Neural crest cell (in vitro differentiated cells): ENCODE measurements at regions not wholly inside any gene's neighbourhood (a gene's known extent, or its start where the extent isn't known, plus 50 kb on each side); places are given as distances from the start of the nearest gene placed in this dataset.

Experiments
- DNase-seq: peaks from one replicate; pipeline ENCODE4 v3.0.0; 2021; ENCODE audit warnings: low read depth, mixed read lengths, low spot score
- H3K27ac Mint-ChIP-seq: one replicate; pipeline ENCODE4 v1.8.0; 2021; ENCODE audit warnings: mild to moderate bottlenecking, mixed read lengths; ENCODE audit not compliant: unreplicated experiment
- H3K27me3 Mint-ChIP-seq: 2 replicates; pipeline ENCODE4 v1.8.0; 2021; ENCODE audit warnings: low read depth, mild to moderate bottlenecking, mixed read lengths
- H3K36me3 Mint-ChIP-seq: 2 replicates; pipeline ENCODE4 v1.8.0; 2021; ENCODE audit warnings: low read depth, mild to moderate bottlenecking, mixed read lengths
- H3K4me1 Mint-ChIP-seq: 2 replicates; pipeline ENCODE4 v1.8.0; 2021; ENCODE audit warnings: mixed read lengths
- H3K4me3 Mint-ChIP-seq: one replicate; pipeline ENCODE4 v1.8.0; 2021; ENCODE audit warnings: mild to moderate bottlenecking, mixed read lengths
- H3K9me3 Mint-ChIP-seq: 2 replicates; pipeline ENCODE4 v1.8.0; 2021; ENCODE audit warnings: mixed read lengths
- TF ChIP-seq, protein P1 (sequence below): fragments of 200-600 bp; sonication (generic); conservative IDR thresholded peaks from 2 replicates; pipeline ENCODE4 v1.5.0; 2021; ENCODE audit warnings: antibody characterized with exemption, mild to moderate bottlenecking

DNA sequence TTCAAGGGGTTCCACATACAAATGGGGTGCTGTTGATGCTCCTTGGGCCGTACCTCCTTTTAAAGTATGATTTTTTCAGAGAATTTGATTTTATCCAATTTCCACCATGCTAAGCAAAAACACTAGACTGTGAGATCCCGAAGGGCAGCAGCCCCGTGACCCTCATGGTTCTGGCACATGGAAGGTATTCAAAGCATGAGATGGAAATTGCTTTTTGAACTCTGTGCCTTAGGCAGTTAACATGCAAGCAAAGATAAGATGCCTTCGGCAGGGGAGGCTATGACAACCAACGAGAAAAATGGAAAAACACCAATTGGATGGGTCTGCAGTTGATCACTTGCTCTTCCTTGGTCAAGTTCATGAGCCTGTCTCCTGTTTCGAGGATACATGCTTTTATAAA lies 120.8 kb upstream of the DIO3 start:
- H3K4me3 Mint-ChIP-seq = no peak overlapping the region
- no peak for DNase-seq
- peaks cover 4% of the 10 kb centered on the region for H3K4me1 Mint-ChIP-seq
- H3K27me3 Mint-ChIP-seq = no peaks in the 10 kb centered on the region
- H3K9me3 Mint-ChIP-seq = no peaks in the 10 kb centered on the region
- H3K27ac Mint-ChIP-seq = no peak overlapping the region
- no peaks in the 10 kb centered on the region for H3K36me3 Mint-ChIP-seq
- TF ChIP-seq, protein P1, sequence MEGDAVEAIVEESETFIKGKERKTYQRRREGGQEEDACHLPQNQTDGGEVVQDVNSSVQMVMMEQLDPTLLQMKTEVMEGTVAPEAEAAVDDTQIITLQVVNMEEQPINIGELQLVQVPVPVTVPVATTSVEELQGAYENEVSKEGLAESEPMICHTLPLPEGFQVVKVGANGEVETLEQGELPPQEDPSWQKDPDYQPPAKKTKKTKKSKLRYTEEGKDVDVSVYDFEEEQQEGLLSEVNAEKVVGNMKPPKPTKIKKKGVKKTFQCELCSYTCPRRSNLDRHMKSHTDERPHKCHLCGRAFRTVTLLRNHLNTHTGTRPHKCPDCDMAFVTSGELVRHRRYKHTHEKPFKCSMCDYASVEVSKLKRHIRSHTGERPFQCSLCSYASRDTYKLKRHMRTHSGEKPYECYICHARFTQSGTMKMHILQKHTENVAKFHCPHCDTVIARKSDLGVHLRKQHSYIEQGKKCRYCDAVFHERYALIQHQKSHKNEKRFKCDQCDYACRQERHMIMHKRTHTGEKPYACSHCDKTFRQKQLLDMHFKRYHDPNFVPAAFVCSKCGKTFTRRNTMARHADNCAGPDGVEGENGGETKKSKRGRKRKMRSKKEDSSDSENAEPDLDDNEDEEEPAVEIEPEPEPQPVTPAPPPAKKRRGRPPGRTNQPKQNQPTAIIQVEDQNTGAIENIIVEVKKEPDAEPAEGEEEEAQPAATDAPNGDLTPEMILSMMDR = no peak

DNA sequence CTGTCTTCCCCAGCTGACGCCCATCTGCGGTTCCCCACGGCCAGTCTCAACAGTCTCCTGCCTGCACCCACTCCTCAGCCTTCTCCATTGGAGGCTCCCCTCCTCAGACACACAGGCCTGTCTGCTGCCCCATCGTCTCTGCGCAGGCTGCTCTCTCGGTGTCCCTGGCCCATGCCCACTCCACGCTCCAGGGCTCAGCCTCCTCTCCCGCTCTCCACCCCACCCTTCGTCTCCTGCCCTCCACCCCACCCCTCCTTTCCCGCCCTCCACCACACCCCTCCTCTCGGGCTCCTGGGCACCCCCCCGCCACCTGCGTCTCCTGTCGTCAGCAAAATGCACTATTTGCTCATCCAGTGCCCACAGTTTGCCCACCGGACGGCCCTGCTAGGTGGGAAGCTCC lies 119.6 kb upstream of the DIO3 start:
- TF ChIP-seq, protein P1 = no peak
- H3K9me3 Mint-ChIP-seq = no peaks in the 10 kb centered on the region
- H3K27me3 Mint-ChIP-seq = peaks cover under 1% of the 10 kb centered on the region
- H3K4me3 Mint-ChIP-seq = no peak overlapping the region
- H3K36me3 Mint-ChIP-seq = no peaks in the 10 kb centered on the region
- H3K27ac Mint-ChIP-seq = peak overlapping the region; percentile 78
- H3K4me1 Mint-ChIP-seq = peaks cover 4% of the 10 kb centered on the region
- DNase-seq = no peak

- no peak overlapping the region for H3K27ac Mint-ChIP-seq
Observed at GRCh38 chr14:101442451-101442850, 118.8 kb upstream of the DIO3 start.

DNA sequence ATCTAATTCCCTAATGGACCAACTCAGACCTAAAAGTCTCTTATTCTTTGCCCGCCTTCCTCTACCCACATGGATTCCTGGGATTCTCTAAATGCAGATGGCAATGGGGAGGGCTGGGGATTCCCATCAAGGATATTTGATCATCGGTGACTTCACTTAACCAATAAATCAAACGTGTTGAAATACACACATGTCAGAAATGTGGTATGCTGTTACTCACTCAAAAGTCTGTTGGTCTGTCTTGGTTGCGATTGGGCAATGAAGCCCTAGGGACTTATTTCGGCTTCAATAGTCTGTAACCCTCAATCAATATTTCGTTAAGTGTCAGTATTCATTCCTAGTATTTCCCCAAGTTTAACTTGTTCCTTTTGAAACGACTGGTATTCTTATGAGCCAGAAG lies 117.2 kb upstream of the DIO3 start:
- Mint-ChIP-seq H3K9me3 (no peaks in the 10 kb centered on the region), H3K4me1 (peaks cover 4% of the 10 kb centered on the region), H3K27me3 (peaks cover 7% of the 10 kb centered on the region), H3K36me3 (no peaks in the 10 kb centered on the region), H3K27ac (no peak overlapping the region), H3K4me3 (no peak overlapping the region)
- TF ChIP-seq, protein P1 = no peak
- no peak for DNase-seq

More at GRCh38 chr14:101442451-101442850, 118.8 kb upstream of the DIO3 start:
- no peak for DNase-seq
- Mint-ChIP-seq H3K9me3 (no peaks in the 10 kb centered on the region), H3K4me1 (peaks cover 4% of the 10 kb centered on the region), H3K36me3 (no peaks in the 10 kb centered on the region), H3K27me3 (peaks cover 7% of the 10 kb centered on the region), H3K4me3 (no peak overlapping the region)
- TF ChIP-seq, protein P1 = no peak

GRCh38 chr14:101445278-101445677 lies 116.0 kb upstream of the DIO3 start:
- H3K9me3 Mint-ChIP-seq = no peaks in the 10 kb centered on the region
- DNase-seq = no peak
- H3K27ac Mint-ChIP-seq = no peak overlapping the region
- no peak overlapping the region for H3K4me3 Mint-ChIP-seq
- TF ChIP-seq, protein P1 = no peak
- H3K36me3 Mint-ChIP-seq = no peaks in the 10 kb centered on the region
- peaks cover 3% of the 10 kb centered on the region for H3K4me1 Mint-ChIP-seq
- H3K27me3 Mint-ChIP-seq = peaks cover 13% of the 10 kb centered on the region
